ENCODE measurements at regions not wholly inside any gene's neighbourhood (a gene's known extent, or its start where the extent isn't known, plus 50 kb on each side); places are given as distances from the start of the nearest gene placed in this dataset.
"Not testable (repeated sequence)": the region's sequence is repeated elsewhere in the genome, so short reads cannot be mapped to it uniquely, and the experiment has no call there.

- no peak for DNase-seq (ENCODE audit: low read depth)
- TF ChIP-seq CTCF (IDR thresholded peaks at IDR 0.05; ENCODE audit: insufficient read depth, low read length), result no peak
- H3K4me3 ChIP-seq (ENCODE audit: low read depth, low read length), result no peak overlapping the region
Observed at GRCh38 chr9:17083258-17083657, 51.6 kb upstream of the CNTLN start.

- H3K4me3 ChIP-seq (ENCODE audit: low read depth, low read length), result no peak overlapping the region
- DNase-seq (ENCODE audit: low read depth), result peak; percentile 49
- peak; percentile 27 for TF ChIP-seq CTCF (IDR thresholded peaks at IDR 0.05; ENCODE audit: insufficient read depth, low read length)
Observed at GRCh38 chr9:17082343-17083064, 52.3 kb upstream of the CNTLN start.

GRCh38 chr9:17081814-17082213, 53.0 kb upstream of the CNTLN start:
- no peak for TF ChIP-seq CTCF (IDR thresholded peaks at IDR 0.05; ENCODE audit: insufficient read depth, low read length)
- no peak for DNase-seq (ENCODE audit: low read depth)
- no peak overlapping the region for H3K4me3 ChIP-seq (ENCODE audit: low read depth, low read length)

- DNase-seq (ENCODE audit: low read depth), result no peak
- TF ChIP-seq CTCF (IDR thresholded peaks at IDR 0.05; ENCODE audit: insufficient read depth, low read length), result no peak
- H3K4me3 ChIP-seq (ENCODE audit: low read depth, low read length), result no peak overlapping the region
Observed at GRCh38 chr9:17081351-17081750, 53.5 kb upstream of the CNTLN start.

- H3K4me3 ChIP-seq (ENCODE audit: low read depth, low read length), result no peak overlapping the region
- peak; percentile 32 for DNase-seq (ENCODE audit: low read depth)
- TF ChIP-seq CTCF (IDR thresholded peaks at IDR 0.05; ENCODE audit: insufficient read depth, low read length), result no peak
Observed at GRCh38 chr9:17075758-17076485, 58.9 kb upstream of the CNTLN start.

GRCh38 chr9:17075146-17075757, 59.6 kb upstream of the CNTLN start:
- H3K4me3 ChIP-seq (ENCODE audit: low read depth, low read length), result no peak overlapping the region
- no peak for DNase-seq (ENCODE audit: low read depth)
- no peak for TF ChIP-seq CTCF (IDR thresholded peaks at IDR 0.05; ENCODE audit: insufficient read depth, low read length)

- H3K4me3 ChIP-seq (ENCODE audit: low read depth, low read length); DNase-seq (ENCODE audit: low read depth): not testable (repeated sequence)
Observed at GRCh38 chr9:17072563-17072962, 62.3 kb upstream of the CNTLN start.
